Heart right ventricle (tissue), 16 donors: ENCODE measurements at regions not wholly inside any gene's neighbourhood (a gene's known extent, or its start where the extent isn't known, plus 50 kb on each side); places are given as distances from the start of the nearest gene placed in this dataset.
A peak's percentile ranks its signal among the peaks of the same experiment; 100 is the strongest.

Source experiments
- ATAC-seq, 8 donors: fragments of 200-7000 bp; cut with Tn5 transposase; one replicate each; pipeline ENCODE4 v1.9.1; 2020; ENCODE audit warnings: mild to moderate bottlenecking in 8 of 8, moderate library complexity in 8 of 8, moderate number of reproducible peaks in 1 of 8
- DNase-seq, 2 donors: peaks; one replicate each; pipeline ENCODE4 v3.0.0-alpha.2; 2020
- H3K27ac ChIP-seq, 10 donors: fragments of 200-600 bp; sonication (generic) in 2 of 10; one replicate each; pipeline versions ENCODE4 v1.5.0 to v1.8.0; 2020 to 2022; ENCODE audit warnings: mild to moderate bottlenecking in 3 of 10
- H3K27me3 ChIP-seq, 7 donors: fragments of 200-600 bp; one replicate each; pipeline ENCODE4 v1.8.0; 2021 to 2022; ENCODE audit warnings: mild to moderate bottlenecking in 2 of 7
- H3K36me3 ChIP-seq, 9 donors: fragments of 200-600 bp; sonication (generic) in 1 of 9; one replicate each; pipeline versions ENCODE4 v1.5.0 to v1.8.0; 2020 to 2022; ENCODE audit warnings: mild to moderate bottlenecking in 2 of 9
- H3K4me1 ChIP-seq, 9 donors: fragments of 200-600 bp; sonication (generic) in 1 of 9; one replicate each; pipeline versions ENCODE4 v1.5.0 to v1.8.0; 2020 to 2022; ENCODE audit warnings: mild to moderate bottlenecking in 4 of 9
- H3K4me3 ChIP-seq, 10 donors: fragments of 200-600 bp; sonication (generic) in 2 of 10; one replicate each; pipeline versions ENCODE4 v1.5.0 to v1.8.0; 2020 to 2022; ENCODE audit warnings: mild to moderate bottlenecking in 7 of 10, moderate library complexity in 2 of 10
- H3K9me3 ChIP-seq, 11 donors: fragments of 200-600 bp in 10 of 11; sonication (generic) in 2 of 11; one replicate each; pipeline versions ENCODE4 v1.5.0 to v1.8.0; 2013 to 2022; ENCODE audit warnings: mild to moderate bottlenecking in 2 of 11, control low read depth in 1 of 11, moderate library complexity in 1 of 11
- CTCF ChIP-seq, 9 donors: fragments of 200-600 bp; sonication (generic) in 2 of 9; IDR thresholded peaks; one replicate each; pipeline versions ENCODE4 v1.5.0 to v1.8.0; 2021 to 2022; ENCODE audit warnings: antibody characterized with exemption in 9 of 9, mild to moderate bottlenecking in 5 of 9, moderate library complexity in 1 of 9
- WGBS, 2 donors: extraction: QIAGEN DNeasy Blood & Tissue Kit; methylation state at CpG; one replicate each; pipeline ENCODE4 v1.1.7; 2013; ENCODE audit warnings: inconsistent platforms in 1 of 2; 5-methylcytosine and 5-hydroxymethylcytosine counted together
- intact Hi-C, 10 donors: fragments of 100-400 bp; cut with DNase I; formaldehyde crosslinking; loops; one replicate each; pipeline versions ENCODE4 v1.11.1 to v1.14.2; 2022
- donor health status: Arrhythmogenic right ventricular cardiomyopathy.
- donor health status: ischemic (EF 13 %, LVEDD 7.1; RV severe dilation, severe dysfunction).
- donor health status: healthy with polysubstance abuse.
- donor health status: DM: no; HTN: yes; CAD: no.
- donor health status: DM: no; HTN: no; CAD: no.
- donor health status: ischemic (EF 25% LVEDD 6.9; RV normal size, moderate dysfunction).
- donor health status: ischemic (EF 25% LVEDD 5.7; RV mildly dilated, moderate dysfunction).
- donor health status: healthy.
- donor health status: DM: yes; HTN: yes; CAD: no.
- donor health status: Ischemic cardiomyopathy.
- donor health status: ischemic (EF 35%, LVEDD 5.7; RV mildly dilated, moderate dysfunction).
- donor health status: nonischemic (EF 11% LVEDD 7.7; RV severe dilation, severe dysfunction).
- donor health status: DM: yes; HTN: yes; CAD: no.
- donor health status: PGD.
- donor health status: ischemic (EF 29% LVEDD 5.4; RV normal size, mild dysfunction).
- donor health status: nonischemic (EF 23%, LVEDD 6.1; RV moderate dilation, normal function).

DNA sequence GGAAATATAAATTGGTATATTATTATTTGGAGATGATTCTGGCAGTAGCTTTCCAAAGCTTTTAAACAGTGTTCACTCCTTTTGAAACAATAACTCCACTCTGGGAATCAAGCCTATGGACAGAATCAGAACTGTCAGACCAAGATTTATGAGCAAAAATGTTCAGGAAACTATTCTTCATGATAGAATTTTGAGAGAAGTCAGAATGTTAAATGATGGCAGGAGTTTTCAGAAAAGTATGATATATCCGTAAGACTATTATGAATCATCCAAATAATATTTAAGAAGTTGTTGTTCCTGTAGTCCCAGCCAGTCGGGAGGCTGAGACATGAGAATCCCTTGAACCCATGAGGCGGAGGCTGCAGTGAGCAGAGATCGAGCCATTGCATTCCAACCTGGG lies 50.5 kb upstream of the ADGRG2 start:
- no peak overlapping the region for H3K27ac ChIP-seq
- H3K9me3 ChIP-seq = peaks cover 0 to 7% (median 0%) of the 10 kb centered on the region in 11 donors
- no peaks in the 10 kb centered on the region for H3K36me3 ChIP-seq
- no peak for ATAC-seq
- H3K4me3 ChIP-seq = no peak overlapping the region
- H3K4me1 ChIP-seq = no peaks in the 10 kb centered on the region
- H3K27me3 ChIP-seq = no peaks in the 10 kb centered on the region
- TF ChIP-seq CTCF (IDR thresholded peaks at IDR 0.05) = no peak
- DNase-seq = no peak
- intact Hi-C loops = no loop called here
- WGBS, 2 donors = 86 to 88% methylated on average over 4 of the region's 4 CpGs

DNA sequence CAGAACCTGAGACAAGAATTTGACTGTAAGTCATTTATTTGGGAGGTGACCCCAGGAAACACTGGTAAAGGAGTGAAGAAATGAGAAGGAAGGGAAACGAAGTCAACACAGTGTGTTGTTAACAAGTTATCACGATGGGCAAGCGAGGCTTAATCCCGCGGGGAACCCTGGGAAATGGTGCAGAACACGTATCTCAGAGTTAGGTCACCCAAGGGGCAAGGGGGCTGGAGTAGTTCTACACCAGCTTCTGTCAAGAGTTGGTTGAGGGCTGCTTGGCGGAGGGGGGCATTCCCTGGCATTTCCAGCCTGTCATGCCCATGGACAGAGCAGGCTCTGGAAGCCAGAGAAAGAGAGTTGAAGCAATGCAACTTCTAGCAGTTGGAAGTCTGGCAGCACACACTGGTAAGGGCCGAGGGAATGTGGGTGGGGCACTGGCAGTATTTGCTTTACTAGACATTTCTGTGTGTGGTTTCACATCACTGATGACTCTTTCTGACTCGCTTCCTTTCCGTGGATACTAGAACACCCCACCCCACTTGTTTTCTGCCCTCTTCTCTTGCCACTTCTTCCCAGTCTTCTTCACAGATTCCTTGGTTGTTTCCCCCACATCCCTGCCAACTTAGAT lies 52.2 kb upstream of the ADGRG2 start:
- no peaks in the 10 kb centered on the region for H3K4me1 ChIP-seq
- peaks cover 0 to 1% (median 0%) of the 10 kb centered on the region in 7 donors for H3K27me3 ChIP-seq
- no peaks in the 10 kb centered on the region for H3K36me3 ChIP-seq
- WGBS, 2 donors = 52 to 66% methylated on average over 10 of the region's 10 CpGs
- ATAC-seq (peak in 3 of 8 donors; percentile 35 to 69 (median 46)), DNase-seq (peak in 1 of 2 donors; percentile 9)
- no peaks in the 10 kb centered on the region for H3K9me3 ChIP-seq
- H3K27ac ChIP-seq = no peak overlapping the region
- intact Hi-C loops = no loop called here
- TF ChIP-seq CTCF (IDR thresholded peaks at IDR 0.05) = no peak
- H3K4me3 ChIP-seq = no peak overlapping the region

DNA sequence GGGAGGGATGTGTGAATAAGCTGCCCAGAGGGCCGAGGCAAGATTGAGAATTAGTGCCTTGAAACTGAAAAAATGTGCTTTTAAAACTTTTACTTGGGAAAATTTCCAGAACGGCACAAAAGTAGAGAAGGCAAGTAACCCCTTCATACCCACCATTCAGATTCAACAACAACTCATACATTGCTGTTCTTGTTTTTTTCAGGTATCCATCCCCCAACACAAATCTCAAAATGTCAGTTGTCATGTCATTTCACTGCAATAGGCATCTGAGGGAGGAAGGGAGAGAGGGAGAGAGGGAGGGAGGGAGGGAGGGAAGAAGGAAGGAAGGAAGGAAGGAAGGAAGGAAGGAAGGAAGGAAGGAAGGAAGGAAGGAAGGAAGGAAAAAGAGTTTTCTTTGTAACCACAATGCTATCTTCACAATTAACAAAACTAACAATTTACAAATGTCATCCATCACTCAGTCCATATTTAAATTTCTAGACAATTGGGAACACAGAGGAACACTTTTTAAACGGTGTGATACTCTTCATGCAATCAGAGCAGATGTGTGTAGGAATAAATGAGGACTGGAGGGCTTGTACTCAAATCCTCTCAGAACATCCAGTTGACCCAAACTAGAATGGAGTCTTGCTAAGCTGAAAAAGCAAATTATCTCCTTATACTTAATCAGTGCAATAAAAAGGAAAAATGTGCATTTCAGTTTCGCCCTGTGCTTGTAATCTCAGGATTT lies 54.8 kb upstream of the ADGRG2 start:
- DNase-seq = no peak
- H3K36me3 ChIP-seq = no peaks in the 10 kb centered on the region
- no peak overlapping the region for H3K27ac ChIP-seq
- no peak for TF ChIP-seq CTCF (IDR thresholded peaks at IDR 0.05)
- intact Hi-C loops = no loop called here
- peaks cover 0 to 4% (median 0%) of the 10 kb centered on the region in 7 donors for H3K27me3 ChIP-seq
- no peaks in the 10 kb centered on the region for H3K4me1 ChIP-seq
- 56 to 57% methylated on average over 4 of the region's 4 CpGs for WGBS, 2 donors
- H3K9me3 ChIP-seq = no peaks in the 10 kb centered on the region
- H3K4me3 ChIP-seq = no peak overlapping the region
- no peak for ATAC-seq

DNA sequence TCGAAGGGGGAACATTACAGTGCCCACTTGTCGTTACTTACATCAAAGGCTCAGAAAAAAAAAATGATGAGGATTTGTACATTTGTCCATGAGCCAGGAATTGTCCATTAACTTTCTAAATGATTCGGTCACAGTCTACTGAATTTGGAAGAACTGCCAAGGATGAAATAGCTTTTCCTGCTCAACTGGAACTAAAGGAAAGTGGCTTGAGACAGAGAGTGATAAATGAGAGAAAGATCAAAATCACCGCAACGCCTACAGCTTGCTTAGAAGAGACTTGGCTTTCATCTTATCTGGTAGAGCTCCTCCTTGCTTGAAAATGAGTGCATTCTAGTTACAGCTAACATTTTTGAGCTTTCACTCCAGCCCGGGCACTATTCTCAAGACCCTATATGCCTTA lies 55.5 kb upstream of the ADGRG2 start:
- H3K4me3 ChIP-seq = no peak overlapping the region
- peaks cover 0 to 4% (median 0%) of the 10 kb centered on the region in 7 donors for H3K27me3 ChIP-seq
- H3K9me3 ChIP-seq = no peaks in the 10 kb centered on the region
- no peak for TF ChIP-seq CTCF (IDR thresholded peaks at IDR 0.05)
- ATAC-seq (no peak), DNase-seq (no peak)
- no peak overlapping the region for H3K27ac ChIP-seq
- H3K4me1 ChIP-seq = no peaks in the 10 kb centered on the region
- 60 to 62% methylated on average over 6 of the region's 6 CpGs for WGBS, 2 donors
- intact Hi-C loops = no loop called here
- H3K36me3 ChIP-seq = no peaks in the 10 kb centered on the region
